ENCODE measurements at regions not wholly inside any gene's neighbourhood (a gene's known extent, or its start where the extent isn't known, plus 50 kb on each side); places are given as distances from the start of the nearest gene placed in this dataset.

DNA sequence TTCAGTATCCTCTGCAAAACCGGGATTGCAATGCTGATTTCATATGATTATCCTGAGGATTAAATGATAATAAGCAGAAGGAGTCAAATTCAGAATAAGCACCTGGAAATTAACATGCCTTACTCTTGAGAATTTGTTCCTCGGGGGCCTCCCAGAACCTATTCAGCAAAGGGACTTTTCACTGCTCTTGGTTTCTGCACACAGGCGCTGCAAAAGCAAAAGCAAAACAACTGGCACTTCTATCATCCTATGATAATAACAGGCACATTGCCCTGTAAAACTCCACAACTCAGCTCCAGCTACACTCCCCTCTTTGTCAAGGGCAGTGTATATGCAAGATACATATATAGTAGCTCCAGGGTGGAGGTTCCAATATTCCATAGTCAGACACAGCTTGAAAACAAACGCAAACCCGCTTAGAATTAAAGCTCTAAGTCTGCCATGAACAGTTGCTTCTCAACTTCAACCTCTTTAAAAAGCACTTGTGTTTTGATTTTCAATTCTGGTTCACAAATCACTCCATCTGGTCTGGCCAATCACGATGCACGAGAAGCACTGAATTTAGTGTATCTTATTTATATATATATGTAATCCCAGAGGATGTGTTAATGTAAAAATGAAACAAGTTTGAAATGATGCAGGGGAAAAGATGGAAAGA is 119.9 kb upstream of the PTER start:
- ChIA-PET CTCF (no interaction called here), POLR2A (no interaction called here)
- intact Hi-C loops (cut with micrococcal nuclease) = no loop called here
- no peaks in the 10 kb centered on the region for H3K27me3 Mint-ChIP-seq
- H3K27ac Mint-ChIP-seq = no peak overlapping the region
- ATAC-seq (ENCODE audit: low read depth) (no peak), DNase-seq (no peak)
- H3K9me3 Mint-ChIP-seq = no peaks in the 10 kb centered on the region
- no peaks in the 10 kb centered on the region for H3K36me3 Mint-ChIP-seq (ENCODE audit: low read depth)
- no peaks in the 10 kb centered on the region for H3K4me1 Mint-ChIP-seq
- TF ChIP-seq CTCF (IDR thresholded peaks at IDR 0.05) = no peak
- no peak overlapping the region for H3K4me3 Mint-ChIP-seq

DNA sequence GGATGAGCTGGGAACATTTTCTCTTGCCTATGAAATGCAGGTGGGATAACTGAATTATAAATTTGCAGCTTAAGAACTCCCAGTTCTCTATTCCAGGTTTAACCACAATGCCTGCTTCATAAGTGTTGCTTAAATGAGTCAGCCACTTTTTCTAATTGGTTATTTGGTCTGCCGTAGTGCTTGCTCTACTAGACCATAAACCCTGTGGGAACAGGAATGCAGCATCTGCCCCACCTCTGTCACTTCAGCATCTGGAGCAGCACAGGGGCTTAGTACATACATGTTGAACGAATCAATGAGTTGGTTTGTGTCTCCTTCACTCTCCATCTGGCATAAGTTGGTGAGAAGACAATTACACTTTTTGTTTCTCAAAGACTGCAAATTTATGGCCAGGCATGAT is 95.2 kb upstream of the PTER start:
- DNase-seq (no peak), ATAC-seq (ENCODE audit: low read depth) (no peak)
- no peak for TF ChIP-seq CTCF (IDR thresholded peaks at IDR 0.05)
- H3K27me3 Mint-ChIP-seq = no peaks in the 10 kb centered on the region
- H3K36me3 Mint-ChIP-seq (ENCODE audit: low read depth) = no peaks in the 10 kb centered on the region
- no peak overlapping the region for H3K27ac Mint-ChIP-seq
- intact Hi-C loops (cut with micrococcal nuclease) = no loop called here
- no peaks in the 10 kb centered on the region for H3K4me1 Mint-ChIP-seq
- no peak overlapping the region for H3K4me3 Mint-ChIP-seq
- POLR2A ChIA-PET = no interaction called here
- CTCF ChIA-PET = no interaction called here
- no peaks in the 10 kb centered on the region for H3K9me3 Mint-ChIP-seq

DNA sequence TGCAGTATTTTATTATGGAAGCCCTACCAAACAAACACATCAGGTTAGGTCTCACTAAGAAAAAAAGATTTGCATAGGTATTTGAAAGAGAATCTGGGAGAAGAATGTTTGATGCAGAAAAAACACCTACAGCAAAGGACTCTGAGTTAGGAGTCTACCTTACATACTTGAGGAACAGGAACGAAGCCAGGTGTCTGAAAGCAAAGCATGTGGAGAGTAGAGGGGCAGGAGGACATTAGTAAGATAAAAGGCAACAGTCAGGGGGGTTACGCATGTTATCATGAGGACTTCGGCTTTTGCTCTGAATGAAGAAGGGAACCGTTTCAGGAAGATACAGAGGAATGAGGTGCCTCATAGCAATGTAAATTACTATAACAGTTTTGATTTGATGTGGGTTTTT is 87.9 kb upstream of the PTER start:
- no peak for ATAC-seq (ENCODE audit: low read depth)
- ChIA-PET CTCF (no interaction called here), POLR2A (no interaction called here)
- DNase-seq = no peak
- intact Hi-C loops (cut with micrococcal nuclease) = no loop called here
- Mint-ChIP-seq H3K36me3 (ENCODE audit: low read depth) (no peaks in the 10 kb centered on the region), H3K27me3 (no peaks in the 10 kb centered on the region), H3K4me3 (no peak overlapping the region), H3K4me1 (no peaks in the 10 kb centered on the region), H3K9me3 (no peaks in the 10 kb centered on the region), H3K27ac (no peak overlapping the region)
- no peak for TF ChIP-seq CTCF (IDR thresholded peaks at IDR 0.05)

DNA sequence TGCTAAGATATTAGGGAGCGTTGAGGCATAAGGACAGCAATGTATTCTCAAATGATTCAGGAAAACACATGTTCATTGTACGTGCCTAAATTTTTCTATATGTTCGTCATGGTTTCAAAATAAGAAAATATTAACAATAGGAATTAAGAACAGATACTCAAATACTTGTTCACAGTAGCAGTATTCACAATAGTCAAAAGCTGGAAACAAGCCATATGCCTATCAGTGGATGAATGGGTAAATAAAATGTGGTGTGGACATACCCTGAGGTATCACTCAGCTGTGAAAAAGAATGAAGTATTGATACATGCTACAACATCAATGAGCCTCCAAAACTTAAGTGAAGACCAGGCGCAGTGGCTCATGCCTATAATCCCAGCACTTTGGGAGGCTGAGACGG is 84.7 kb upstream of the PTER start:
- Mint-ChIP-seq H3K27ac (no peak overlapping the region), H3K9me3 (no peaks in the 10 kb centered on the region), H3K27me3 (no peaks in the 10 kb centered on the region), H3K4me1 (no peaks in the 10 kb centered on the region), H3K4me3 (no peak overlapping the region), H3K36me3 (ENCODE audit: low read depth) (no peaks in the 10 kb centered on the region)
- TF ChIP-seq CTCF (IDR thresholded peaks at IDR 0.05) = no peak
- CTCF ChIA-PET = no interaction called here
- POLR2A ChIA-PET = no interaction called here
- DNase-seq (no peak), ATAC-seq (ENCODE audit: low read depth) (no peak)
- intact Hi-C loops (cut with micrococcal nuclease) = no loop called here

DNA sequence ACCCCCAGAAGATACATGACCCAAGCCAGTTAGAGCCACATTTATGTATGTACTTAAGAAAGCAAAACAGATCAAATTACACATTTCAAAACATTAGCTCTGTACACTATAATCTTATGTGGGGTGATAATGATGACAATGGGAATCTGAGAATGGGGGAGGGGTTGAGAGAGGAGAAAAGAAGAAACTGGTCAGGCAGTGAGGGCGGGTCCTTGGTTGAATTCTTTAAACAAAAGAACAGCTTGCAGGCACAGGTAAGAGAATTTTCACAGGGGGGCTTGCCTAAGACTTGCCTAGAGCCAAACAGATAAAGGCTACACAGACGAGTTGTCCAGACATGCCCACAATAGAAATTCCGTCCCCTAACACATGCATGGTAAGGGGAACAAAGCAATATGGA is 76.8 kb upstream of the PTER start:
- H3K36me3 Mint-ChIP-seq (ENCODE audit: low read depth) = no peaks in the 10 kb centered on the region
- no peaks in the 10 kb centered on the region for H3K9me3 Mint-ChIP-seq
- CTCF ChIA-PET = no interaction called here
- H3K4me1 Mint-ChIP-seq = no peaks in the 10 kb centered on the region
- ATAC-seq (ENCODE audit: low read depth) (no peak), DNase-seq (no peak)
- intact Hi-C loops (cut with micrococcal nuclease) = no loop called here
- POLR2A ChIA-PET = no interaction called here
- no peaks in the 10 kb centered on the region for H3K27me3 Mint-ChIP-seq
- TF ChIP-seq CTCF (IDR thresholded peaks at IDR 0.05) = no peak
- H3K4me3 Mint-ChIP-seq = no peak overlapping the region
- no peak overlapping the region for H3K27ac Mint-ChIP-seq

Data from activated B cell treated with CpG ODN at 0.5 μM for 24 hours (primary cell).